ENCODE measurements at regions not wholly inside any gene's neighbourhood (a gene's known extent, or its start where the extent isn't known, plus 50 kb on each side); places are given as distances from the start of the nearest gene placed in this dataset.

- TF ChIP-seq CTCF (IDR thresholded peaks at IDR 0.05) (no peak), EZH2 (IDR thresholded peaks at IDR 0.05; ENCODE audit: borderline replicate concordance, insufficient read depth, low read depth, low read length, poor library complexity, severe bottlenecking) (no peak)
Observed at GRCh38 chr2:133825778-133826177, 257.5 kb upstream of the NCKAP5 start.
